Glutamatergic neuron (in vitro differentiated cells): ENCODE measurements at regions not wholly inside any gene's neighbourhood (a gene's known extent, or its start where the extent isn't known, plus 50 kb on each side); places are given as distances from the start of the nearest gene placed in this dataset.

Source experiments
- DNase-seq: peaks from one replicate; pipeline ENCODE4 v3.0.0; 2022
- H3K27ac Mint-ChIP-seq: one replicate; pipeline ENCODE4 v1.8.0; 2020; ENCODE audit warnings: mild to moderate bottlenecking, mixed read lengths, inconsistent platforms; ENCODE audit not compliant: unreplicated experiment
- H3K27me3 Mint-ChIP-seq: one replicate; pipeline ENCODE4 v1.8.0; 2020; ENCODE audit warnings: mild to moderate bottlenecking, moderate library complexity, mixed read lengths, inconsistent platforms; ENCODE audit not compliant: unreplicated experiment
- H3K36me3 Mint-ChIP-seq: one replicate; pipeline ENCODE4 v1.8.0; 2020; ENCODE audit warnings: mild to moderate bottlenecking, mixed read lengths, inconsistent platforms; ENCODE audit not compliant: unreplicated experiment
- H3K4me1 Mint-ChIP-seq: one replicate; pipeline ENCODE4 v1.8.0; 2020; ENCODE audit warnings: mild to moderate bottlenecking, low read depth, mixed read lengths, inconsistent platforms; ENCODE audit not compliant: unreplicated experiment
- H3K4me3 Mint-ChIP-seq: one replicate; pipeline ENCODE4 v1.8.0; 2020; ENCODE audit warnings: mild to moderate bottlenecking, mixed read lengths, inconsistent platforms; ENCODE audit not compliant: unreplicated experiment
- H3K9me3 Mint-ChIP-seq: one replicate; pipeline ENCODE4 v1.8.0; 2020; ENCODE audit warnings: mild to moderate bottlenecking, moderate library complexity, mixed read lengths, inconsistent platforms; ENCODE audit not compliant: unreplicated experiment
- CTCF ChIP-seq: fragments of 200-600 bp; sonication (generic); IDR thresholded peaks from one replicate; pipeline ENCODE4 v1.5.0; 2021; ENCODE audit not compliant: partially characterized antibody, unreplicated experiment

- H3K4me3 Mint-ChIP-seq = no peak overlapping the region
- H3K4me1 Mint-ChIP-seq = peaks cover 16% of the 10 kb centered on the region
- H3K27me3 Mint-ChIP-seq = no peaks in the 10 kb centered on the region
- H3K27ac Mint-ChIP-seq = no peak overlapping the region
- no peak for TF ChIP-seq CTCF
- H3K9me3 Mint-ChIP-seq = peaks cover 4% of the 10 kb centered on the region
- no peak for DNase-seq
- H3K36me3 Mint-ChIP-seq = peaks cover 11% of the 10 kb centered on the region
Observed at GRCh38 chr14:100466111-100466856, 120.9 kb downstream of the BEGAIN start.

GRCh38 chr14:100467046-100467750 is 120.0 kb downstream of the BEGAIN start:
- TF ChIP-seq CTCF = no peak
- no peak for DNase-seq
- H3K9me3 Mint-ChIP-seq = peaks cover 2% of the 10 kb centered on the region
- H3K36me3 Mint-ChIP-seq = peaks cover 14% of the 10 kb centered on the region
- H3K4me3 Mint-ChIP-seq = no peak overlapping the region
- no peak overlapping the region for H3K27ac Mint-ChIP-seq
- no peaks in the 10 kb centered on the region for H3K27me3 Mint-ChIP-seq
- peaks cover 11% of the 10 kb centered on the region for H3K4me1 Mint-ChIP-seq

GRCh38 chr14:100467939-100468338 is 119.3 kb downstream of the BEGAIN start:
- no peak for TF ChIP-seq CTCF
- H3K4me3 Mint-ChIP-seq = no peak overlapping the region
- no peak for DNase-seq
- H3K27ac Mint-ChIP-seq = no peak overlapping the region
- H3K4me1 Mint-ChIP-seq = peaks cover 9% of the 10 kb centered on the region
- H3K27me3 Mint-ChIP-seq = no peaks in the 10 kb centered on the region
- H3K36me3 Mint-ChIP-seq = peaks cover 14% of the 10 kb centered on the region
- H3K9me3 Mint-ChIP-seq = peaks cover 2% of the 10 kb centered on the region

- peaks cover 2% of the 10 kb centered on the region for H3K9me3 Mint-ChIP-seq
Observed at GRCh38 chr14:100468557-100468956, 118.7 kb downstream of the BEGAIN start.

More at GRCh38 chr14:100468557-100468956, 118.7 kb downstream of the BEGAIN start:
- H3K4me3 Mint-ChIP-seq = no peak overlapping the region
- DNase-seq = no peak
- H3K27me3 Mint-ChIP-seq = no peaks in the 10 kb centered on the region
- H3K4me1 Mint-ChIP-seq = peaks cover 9% of the 10 kb centered on the region
- TF ChIP-seq CTCF = no peak
- H3K36me3 Mint-ChIP-seq = peaks cover 14% of the 10 kb centered on the region
- H3K27ac Mint-ChIP-seq = no peak overlapping the region
